ENCODE measurements at regions not wholly inside any gene's neighbourhood (a gene's known extent, or its start where the extent isn't known, plus 50 kb on each side); places are given as distances from the start of the nearest gene placed in this dataset.

DNA sequence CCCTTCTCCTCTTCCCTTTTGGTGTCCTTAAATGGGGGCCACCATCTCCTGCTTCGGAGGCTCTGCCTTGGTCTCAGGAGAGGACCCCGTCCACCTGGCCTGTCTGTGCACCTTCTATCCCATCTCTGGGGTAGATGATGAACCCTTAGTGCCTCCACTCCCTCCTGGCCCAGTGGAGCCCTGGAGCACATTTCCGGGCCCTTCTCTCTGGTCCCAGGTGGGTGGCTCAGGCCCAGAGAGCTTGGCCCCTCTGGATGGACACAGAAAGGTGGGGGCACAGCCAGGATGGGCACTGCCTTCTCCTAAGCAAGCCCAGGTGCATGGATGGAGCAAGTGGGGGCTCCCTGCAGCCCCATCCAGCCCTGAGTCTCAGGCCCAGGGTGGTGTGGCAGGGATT lies 121.4 kb upstream of the RET start (continued):
- TF ChIP-seq ZNF211 (tag by site-specific recombination; IDR thresholded peaks at IDR 0.05; ENCODE audit: low read depth) (no peak), ZNF133 (tag by site-specific recombination; IDR thresholded peaks at IDR 0.05) (no peak)

DNA sequence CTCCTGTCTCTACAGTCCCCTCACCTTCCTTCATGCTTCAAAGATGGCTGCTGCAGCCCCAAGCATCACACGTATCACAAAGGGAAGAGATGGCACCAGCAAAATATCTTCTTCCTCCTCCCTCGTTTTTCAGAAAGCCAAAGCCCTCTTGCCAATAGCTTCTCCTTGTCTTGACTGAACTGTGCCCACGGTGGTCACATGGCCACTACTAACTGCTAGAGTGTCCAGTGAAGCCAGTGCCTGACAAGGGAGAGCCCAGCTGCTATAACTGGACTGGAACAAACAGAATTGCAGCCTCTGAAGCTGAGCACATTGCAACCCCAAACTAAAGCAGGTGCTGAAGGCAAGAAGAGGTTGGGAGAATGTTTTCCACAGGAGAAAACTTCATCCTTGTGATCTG lies 120.8 kb upstream of the RET start:
- Histone ChIP-seq H3K27ac (ENCODE audit: extremely low read depth, low read depth, low read length) (no peak overlapping the region), H3K36me3 (ENCODE audit: control insufficient read depth in 2 of 2, insufficient read depth in 1 of 2, low read length in 2 of 2) (no peaks in the 10 kb centered on the region), H3K4me3 (ENCODE audit: low read depth, low read length) (no peak overlapping the region), H3K9me3 (ENCODE audit: control insufficient read depth, insufficient read depth, low read depth, low read length) (no peaks in the 10 kb centered on the region), H3K4me1 (ENCODE audit: control insufficient read depth, insufficient read depth, low read length) (no peaks in the 10 kb centered on the region; the same call in 1 of the 2 replicates)
- ChIA-PET CTCF (interaction anchor here (0.7 kb wide), 1 partner anchor 57 kb away, joined by 4 read pairs; no protein-coding TSS in a partner anchor), POLR2A (no interaction called here)
- TF ChIP-seq ZNF266 (tag by site-specific recombination; IDR thresholded peaks at IDR 0.05; ENCODE audit: low read depth) (no peak), SP2 (tag by site-specific recombination; IDR thresholded peaks at IDR 0.05) (no peak), ZNF132 (tag by site-specific recombination; IDR thresholded peaks at IDR 0.05; ENCODE audit: borderline replicate concordance) (no peak), SETDB1 (IDR thresholded peaks at IDR 0.05; ENCODE audit: insufficient read length, low read length) (no peak)
- TF ChIP-seq, protein P1, sequence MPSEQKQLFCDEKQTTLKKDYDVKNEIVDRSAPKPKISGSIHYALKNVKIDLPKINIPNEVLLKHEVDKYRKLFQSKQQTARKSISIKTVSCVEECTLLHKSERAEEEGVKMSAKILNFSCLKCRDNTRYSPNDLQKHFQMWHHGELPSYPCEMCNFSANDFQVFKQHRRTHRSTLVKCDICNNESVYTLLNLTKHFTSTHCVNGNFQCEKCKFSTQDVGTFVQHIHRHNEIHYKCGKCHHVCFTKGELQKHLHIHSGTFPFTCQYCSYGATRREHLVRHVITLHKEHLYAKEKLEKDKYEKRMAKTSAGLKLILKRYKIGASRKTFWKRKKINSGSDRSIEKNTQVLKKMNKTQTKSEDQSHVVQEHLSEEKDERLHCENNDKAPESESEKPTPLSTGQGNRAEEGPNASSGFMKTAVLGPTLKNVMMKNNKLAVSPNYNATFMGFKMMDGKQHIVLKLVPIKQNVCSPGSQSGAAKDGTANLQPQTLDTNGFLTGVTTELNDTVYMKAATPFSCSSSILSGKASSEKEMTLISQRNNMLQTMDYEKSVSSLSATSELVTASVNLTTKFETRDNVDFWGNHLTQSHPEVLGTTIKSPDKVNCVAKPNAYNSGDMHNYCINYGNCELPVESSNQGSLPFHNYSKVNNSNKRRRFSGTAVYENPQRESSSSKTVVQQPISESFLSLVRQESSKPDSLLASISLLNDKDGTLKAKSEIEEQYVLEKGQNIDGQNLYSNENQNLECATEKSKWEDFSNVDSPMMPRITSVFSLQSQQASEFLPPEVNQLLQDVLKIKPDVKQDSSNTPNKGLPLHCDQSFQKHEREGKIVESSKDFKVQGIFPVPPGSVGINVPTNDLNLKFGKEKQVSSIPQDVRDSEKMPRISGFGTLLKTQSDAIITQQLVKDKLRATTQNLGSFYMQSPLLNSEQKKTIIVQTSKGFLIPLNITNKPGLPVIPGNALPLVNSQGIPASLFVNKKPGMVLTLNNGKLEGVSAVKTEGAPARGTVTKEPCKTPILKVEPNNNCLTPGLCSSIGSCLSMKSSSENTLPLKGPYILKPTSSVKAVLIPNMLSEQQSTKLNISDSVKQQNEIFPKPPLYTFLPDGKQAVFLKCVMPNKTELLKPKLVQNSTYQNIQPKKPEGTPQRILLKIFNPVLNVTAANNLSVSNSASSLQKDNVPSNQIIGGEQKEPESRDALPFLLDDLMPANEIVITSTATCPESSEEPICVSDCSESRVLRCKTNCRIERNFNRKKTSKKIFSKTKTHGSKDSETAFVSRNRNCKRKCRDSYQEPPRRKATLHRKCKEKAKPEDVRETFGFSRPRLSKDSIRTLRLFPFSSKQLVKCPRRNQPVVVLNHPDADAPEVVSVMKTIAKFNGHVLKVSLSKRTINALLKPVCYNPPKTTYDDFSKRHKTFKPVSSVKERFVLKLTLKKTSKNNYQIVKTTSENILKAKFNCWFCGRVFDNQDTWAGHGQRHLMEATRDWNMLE (tag by site-specific recombination; conservative IDR thresholded peaks at IDR 0.05; ENCODE audit: low read depth) = no peak

DNA sequence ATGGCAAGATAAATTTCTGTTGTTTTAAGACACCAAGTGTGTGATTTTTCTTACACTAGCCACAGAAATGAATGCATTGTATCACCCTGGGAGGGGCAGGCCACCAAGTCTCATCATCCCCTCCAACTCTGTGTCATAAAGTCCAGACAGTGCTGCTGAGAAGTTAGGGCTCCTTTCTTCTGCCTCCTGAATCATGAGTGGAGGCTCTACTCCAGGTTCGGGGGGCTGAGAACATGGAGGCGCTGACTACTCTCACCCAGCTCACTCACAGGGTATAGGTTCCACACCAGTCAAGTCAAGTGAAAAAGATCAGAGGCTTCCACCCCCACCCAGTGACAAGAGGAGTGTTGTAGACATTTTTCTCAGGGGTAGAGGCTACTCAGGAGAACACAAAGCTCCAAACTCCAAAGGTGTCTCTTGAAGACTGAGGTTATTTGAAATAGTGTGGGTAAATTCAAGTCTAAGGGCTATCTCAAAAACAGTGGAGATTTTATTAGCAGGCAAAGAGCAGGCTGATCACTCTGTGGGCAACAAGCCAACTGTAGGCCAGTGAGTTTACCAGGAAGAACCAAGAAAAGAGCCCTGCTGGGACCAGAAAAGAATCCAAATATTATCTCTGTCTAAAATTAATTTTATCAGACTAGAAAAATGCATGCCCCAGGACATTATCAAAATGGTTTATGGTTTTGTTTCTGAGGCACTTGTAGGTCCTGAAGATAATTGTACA lies 118.6 kb upstream of the RET start:
- POLR2A ChIA-PET = no interaction called here
- Histone ChIP-seq H3K4me1 (ENCODE audit: control insufficient read depth, insufficient read depth, low read length) (no peaks in the 10 kb centered on the region; the same call in 1 of the 2 replicates), H3K27ac (ENCODE audit: extremely low read depth, low read depth, low read length) (no peak overlapping the region), H3K4me3 (ENCODE audit: low read depth, low read length) (no peak overlapping the region), H3K9me3 (ENCODE audit: control insufficient read depth, insufficient read depth, low read depth, low read length) (no peaks in the 10 kb centered on the region), H3K36me3 (ENCODE audit: control insufficient read depth in 2 of 2, insufficient read depth in 1 of 2, low read length in 2 of 2) (no peaks in the 10 kb centered on the region)
- CTCF ChIA-PET = no interaction called here
- TF ChIP-seq ZNF560 (tag by site-specific recombination; IDR thresholded peaks at IDR 0.05; ENCODE audit: borderline replicate concordance) = no peak
- no peak for TF ChIP-seq ZNF132 (tag by site-specific recombination; IDR thresholded peaks at IDR 0.05; ENCODE audit: borderline replicate concordance)
- no peak for TF ChIP-seq ZSCAN23 (tag by site-specific recombination; IDR thresholded peaks at IDR 0.05)
- TF ChIP-seq HOXA7 (CRISPR knock-in tag; IDR thresholded peaks at IDR 0.05; ENCODE audit: borderline replicate concordance) = no peak
- no peak for TF ChIP-seq ZNF776 (tag by site-specific recombination; IDR thresholded peaks at IDR 0.05; ENCODE audit: borderline replicate concordance)
- no peak for TF ChIP-seq ZNF571 (tag by site-specific recombination; IDR thresholded peaks at IDR 0.05)
- TF ChIP-seq, protein P2, sequence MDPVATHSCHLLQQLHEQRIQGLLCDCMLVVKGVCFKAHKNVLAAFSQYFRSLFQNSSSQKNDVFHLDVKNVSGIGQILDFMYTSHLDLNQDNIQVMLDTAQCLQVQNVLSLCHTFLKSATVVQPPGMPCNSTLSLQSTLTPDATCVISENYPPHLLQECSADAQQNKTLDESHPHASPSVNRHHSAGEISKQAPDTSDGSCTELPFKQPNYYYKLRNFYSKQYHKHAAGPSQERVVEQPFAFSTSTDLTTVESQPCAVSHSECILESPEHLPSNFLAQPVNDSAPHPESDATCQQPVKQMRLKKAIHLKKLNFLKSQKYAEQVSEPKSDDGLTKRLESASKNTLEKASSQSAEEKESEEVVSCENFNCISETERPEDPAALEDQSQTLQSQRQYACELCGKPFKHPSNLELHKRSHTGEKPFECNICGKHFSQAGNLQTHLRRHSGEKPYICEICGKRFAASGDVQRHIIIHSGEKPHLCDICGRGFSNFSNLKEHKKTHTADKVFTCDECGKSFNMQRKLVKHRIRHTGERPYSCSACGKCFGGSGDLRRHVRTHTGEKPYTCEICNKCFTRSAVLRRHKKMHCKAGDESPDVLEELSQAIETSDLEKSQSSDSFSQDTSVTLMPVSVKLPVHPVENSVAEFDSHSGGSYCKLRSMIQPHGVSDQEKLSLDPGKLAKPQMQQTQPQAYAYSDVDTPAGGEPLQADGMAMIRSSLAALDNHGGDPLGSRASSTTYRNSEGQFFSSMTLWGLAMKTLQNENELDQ (tag by site-specific recombination; IDR thresholded peaks at IDR 0.05; ENCODE audit: low read depth) = no peak
- TF ChIP-seq, protein P3, sequence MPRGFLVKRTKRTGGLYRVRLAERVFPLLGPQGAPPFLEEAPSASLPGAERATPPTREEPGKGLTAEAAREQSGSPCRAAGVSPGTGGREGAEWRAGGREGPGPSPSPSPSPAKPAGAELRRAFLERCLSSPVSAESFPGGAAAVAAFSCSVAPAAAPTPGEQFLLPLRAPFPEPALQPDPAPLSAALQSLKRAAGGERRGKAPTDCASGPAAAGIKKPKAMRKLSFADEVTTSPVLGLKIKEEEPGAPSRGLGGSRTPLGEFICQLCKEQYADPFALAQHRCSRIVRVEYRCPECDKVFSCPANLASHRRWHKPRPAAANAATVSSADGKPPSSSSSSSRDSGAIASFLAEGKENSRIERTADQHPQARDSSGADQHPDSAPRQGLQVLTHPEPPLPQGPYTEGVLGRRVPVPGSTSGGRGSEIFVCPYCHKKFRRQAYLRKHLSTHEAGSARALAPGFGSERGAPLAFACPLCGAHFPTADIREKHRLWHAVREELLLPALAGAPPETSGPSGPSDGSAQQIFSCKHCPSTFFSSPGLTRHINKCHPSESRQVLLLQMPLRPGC (tag by site-specific recombination; IDR thresholded peaks at IDR 0.05) = no peak
- TF ChIP-seq SCRT2 (tag by site-specific recombination; IDR thresholded peaks at IDR 0.05) = no peak
- no peak for TF ChIP-seq ZBTB8A (tag by site-specific recombination; IDR thresholded peaks at IDR 0.05)
- no peak for TF ChIP-seq ZNF623 (tag by site-specific recombination; IDR thresholded peaks at IDR 0.05)
- TF ChIP-seq ZNF621 (tag by site-specific recombination; IDR thresholded peaks at IDR 0.05) = no peak
- TF ChIP-seq HOXC10 (CRISPR knock-in tag; IDR thresholded peaks at IDR 0.05) = no peak
- no peak for TF ChIP-seq ZNF530 (tag by site-specific recombination; IDR thresholded peaks at IDR 0.05; ENCODE audit: low read depth)
- TF ChIP-seq, protein P4, sequence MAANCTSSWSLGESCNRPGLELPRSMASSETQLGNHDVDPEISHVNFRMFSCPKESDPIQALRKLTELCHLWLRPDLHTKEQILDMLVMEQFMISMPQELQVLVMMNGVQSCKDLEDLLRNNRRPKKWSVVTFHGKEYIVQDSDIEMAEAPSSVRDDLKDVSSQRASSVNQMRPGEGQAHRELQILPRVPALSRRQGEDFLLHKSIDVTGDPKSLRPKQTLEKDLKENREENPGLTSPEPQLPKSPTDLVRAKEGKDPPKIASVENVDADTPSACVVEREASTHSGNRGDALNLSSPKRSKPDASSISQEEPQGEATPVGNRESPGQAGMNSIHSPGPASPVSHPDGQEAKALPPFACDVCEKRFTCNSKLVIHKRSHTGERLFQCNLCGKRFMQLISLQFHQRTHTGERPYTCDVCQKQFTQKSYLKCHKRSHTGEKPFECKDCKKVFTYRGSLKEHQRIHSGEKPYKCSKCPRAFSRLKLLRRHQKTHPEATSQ (tag by site-specific recombination; IDR thresholded peaks at IDR 0.05) = no peak

Data from HEK293 (cell line).